HepG2 (cell line): ENCODE measurements at regions not wholly inside any gene's neighbourhood (a gene's known extent, or its start where the extent isn't known, plus 50 kb on each side); places are given as distances from the start of the nearest gene placed in this dataset.

ENCODE experiments used
- ATAC-seq: fragments of 200-7000 bp; cut with Tn5 transposase; 3 replicates; pipeline ENCODE4 v1.9.1; 2020; ENCODE audit warnings: mild to moderate bottlenecking, moderate library complexity
- BruUV-seq: library from RNA; stranded (reverse); fragments of 400-500 nt; replicated peaks from 2 replicates; lab custom pipeline; 2021; lab: Mats Ljungman, UMichigan
- CTCF ChIA-PET: fragments of 300-600 bp; formaldehyde crosslinking; extraction: SDS; loops from one replicate; lab custom pipeline; 2021; ENCODE audit warnings: low total read pairs, inconsistent platforms, low intra/inter-chr PET ratio; lab: Yijun Ruan, JAX
- POLR2A ChIA-PET: fragments of 350-600 bp; sonication (Branson Sonifier 250); formaldehyde crosslinking; loops from one replicate; lab custom pipeline; 2020; ENCODE audit warnings: antibody characterized with exemption, inconsistent platforms; lab: Yijun Ruan, JAX
- DNase-seq: peaks from one replicate; pipeline ENCODE4 v3.0.0-alpha.2; 2015; ENCODE audit warnings: low spot score
- FAIRE-seq: peaks from 3 replicates; lab custom pipeline; 2011; peaks lifted over from hg19 to GRCh38; lab: Jason Lieb, UNC
- H2AFZ ChIP-seq: one replicate; pipeline ENCODE4 v1.6.1; 2011; ENCODE audit warnings: low read length, inconsistent platforms
- H3K27ac ChIP-seq: fragments of 300-600 bp; 3 replicates; pipeline ENCODE4 v1.8.0; 2011; ENCODE audit warnings: mixed run types, mild to moderate bottlenecking, mixed read lengths, low read length, inconsistent platforms; ENCODE audit not compliant: insufficient read depth; ENCODE audit errors: extremely low read length
- H3K27me3 ChIP-seq, 2 experiments: fragments of 200-600 bp in 1 of 2; 2 replicates in 1 of 2; 3 replicates in 1 of 2; pipeline versions ENCODE4 v1.6.0 to v1.8.0; 2011; ENCODE audit warnings: low read length in 2 of 2, mild to moderate bottlenecking in 2 of 2, moderate library complexity in 2 of 2, inconsistent platforms in 1 of 2; ENCODE audit not compliant: insufficient read depth in 2 of 2, control insufficient read depth in 1 of 2
- H3K36me3 ChIP-seq, 2 experiments: fragments of 200-600 bp in 1 of 2; replicated peaks in 1 of 2; 2 replicates in 1 of 2; 3 replicates in 1 of 2; pipeline versions ENCODE4 v1.5.1 to v1.8.0; 2011; ENCODE audit warnings: low read length in 2 of 2, inconsistent platforms in 1 of 2; ENCODE audit not compliant: insufficient read depth in 2 of 2, control insufficient read depth in 1 of 2
- H3K4me1 ChIP-seq: 2 replicates; pipeline ENCODE4 v1.5.1; 2012; ENCODE audit warnings: low read length, inconsistent platforms; ENCODE audit not compliant: insufficient read depth
- H3K4me2 ChIP-seq: 2 replicates; pipeline ENCODE4 v1.6.0; 2011; ENCODE audit warnings: low read depth, low read length, inconsistent platforms
- H3K4me3 ChIP-seq, 3 experiments: fragments of 200-600 bp in 1 of 3; sonication (generic), shearing (Covaris generic) in 1 of 3; replicated peaks in 1 of 3; 2 replicates each; pipeline ENCODE4 v1.5.1; 2011 to 2016; ENCODE audit warnings: low read length in 3 of 3, inconsistent platforms in 2 of 3, low read depth in 2 of 3, mild to moderate bottlenecking in 2 of 3, control low read depth in 1 of 3, mixed read lengths in 1 of 3; ENCODE audit not compliant: insufficient read depth in 1 of 3
- H3K79me2 ChIP-seq: one replicate; pipeline ENCODE4 v1.6.1; 2011; ENCODE audit warnings: low read length, inconsistent platforms; ENCODE audit not compliant: insufficient read depth
- H3K9ac ChIP-seq: 2 replicates; pipeline ENCODE4 v1.6.0; 2011; ENCODE audit warnings: mild to moderate bottlenecking, low read depth, low read length, inconsistent platforms; ENCODE audit not compliant: insufficient read depth
- H3K9me3 ChIP-seq: 2 replicates; pipeline ENCODE4 v1.5.1; 2012; ENCODE audit warnings: mild to moderate bottlenecking, low read length
- H4K20me1 ChIP-seq: 2 replicates; pipeline ENCODE4 v1.6.0; 2011; ENCODE audit warnings: inconsistent platforms, mild to moderate bottlenecking, low read length, moderate library complexity; ENCODE audit not compliant: insufficient read depth
- GFI1 ChIP-seq: sonication (generic); formaldehyde crosslinking; IDR thresholded peaks from 2 replicates; pipeline ENCODE4 v1.5.0; 2020; ENCODE audit warnings: missing genetic modification reagents, mild to moderate bottlenecking, borderline replicate concordance
- JDP2 ChIP-seq: sonication (generic); formaldehyde crosslinking; IDR thresholded peaks from 2 replicates; pipeline ENCODE4 v1.8.1; 2022; ENCODE audit warnings: missing genetic modification reagents, borderline replicate concordance
- MZF1 ChIP-seq: sonication (generic); formaldehyde crosslinking; IDR thresholded peaks from 2 replicates; pipeline ENCODE4 v1.8.1; 2023; ENCODE audit warnings: mild to moderate bottlenecking, missing genetic modification reagents, borderline replicate concordance
- PCBP2 ChIP-seq: fragments of 200-400 bp; formaldehyde crosslinking; optimal IDR thresholded peaks from 2 replicates; pipeline ENCODE3; 2018; ENCODE audit warnings: low read length, low read depth; ENCODE audit not compliant: poor library complexity, severe bottlenecking
- PITX1 ChIP-seq: sonication (generic); formaldehyde crosslinking; IDR thresholded peaks from 2 replicates; pipeline ENCODE4 v1.5.1; 2020; ENCODE audit warnings: mild to moderate bottlenecking, missing genetic modification reagents
- SMARCE1 ChIP-seq: fragments of 450-650 bp; IDR thresholded peaks from 2 replicates; pipeline ENCODE4 v1.6.1; 2017; ENCODE audit warnings: borderline replicate concordance
- SOX5 ChIP-seq: IDR thresholded peaks from 2 replicates; pipeline ENCODE4 v1.6.1; 2016; ENCODE audit warnings: borderline replicate concordance
- ZNF20 ChIP-seq: sonication (generic); formaldehyde crosslinking; IDR thresholded peaks from 2 replicates; pipeline ENCODE4 v1.4.0; 2020; ENCODE audit warnings: mild to moderate bottlenecking, moderate library complexity, missing genetic modification reagents
- ZNF329 ChIP-seq: sonication (generic); formaldehyde crosslinking; IDR thresholded peaks from 2 replicates; pipeline ENCODE4 v1.9.0; 2021; ENCODE audit warnings: low read depth, mild to moderate bottlenecking, missing genetic modification reagents
- ZNF335 ChIP-seq: sonication (generic); formaldehyde crosslinking; IDR thresholded peaks from 2 replicates; pipeline ENCODE4 v1.4.0; 2020; ENCODE audit warnings: missing genetic modification reagents
- ZNF432 ChIP-seq: sonication (generic); formaldehyde crosslinking; IDR thresholded peaks from 2 replicates; pipeline ENCODE4 v1.5.0; 2020; ENCODE audit warnings: missing genetic modification reagents, mild to moderate bottlenecking, borderline replicate concordance
- ZNF629 ChIP-seq: sonication (generic); formaldehyde crosslinking; conservative IDR thresholded peaks from 2 replicates; pipeline ENCODE4 v1.5.0; 2020; ENCODE audit warnings: missing genetic modification reagents
- WGBS: methylation state at CpG from one replicate; pipeline ENCODE4 v1.1.6; 2017; ENCODE audit warnings: low lambda C conversion rate; 5-methylcytosine and 5-hydroxymethylcytosine counted together
- in situ Hi-C: cut with HindIII; loops from 2 replicates; pipeline ENCODE4 v1.10.0; 2017; ENCODE audit warnings: low pct_unique_long_range_greater_than_20kb; ENCODE audit not compliant: extremely low pct_ligation_motif_present
- intact Hi-C: fragments of 100-400 bp; cut with micrococcal nuclease; formaldehyde crosslinking; loops from one replicate; pipeline ENCODE4 v1.10.0; 2022; ENCODE audit not compliant: unreplicated experiment
- TF ChIP-seq, protein P1 (sequence below): sonication (generic); formaldehyde crosslinking; IDR thresholded peaks from 2 replicates; pipeline ENCODE4 v1.4.0; 2020; ENCODE audit warnings: missing genetic modification reagents
- TF ChIP-seq, protein P2 (sequence below): sonication (generic); formaldehyde crosslinking; IDR thresholded peaks from 2 replicates; pipeline ENCODE4 v1.5.0; 2020; ENCODE audit warnings: mild to moderate bottlenecking, missing genetic modification reagents, borderline replicate concordance

GRCh38 chr4:33831442-33832066 lies 2412.8 kb downstream of the ARAP2 start:
- Histone ChIP-seq H3K4me3 (no peak overlapping the region), H3K4me1 (no peaks in the 10 kb centered on the region), H3K27ac (no peak overlapping the region), H3K9ac (no peak overlapping the region), H3K79me2 (no peaks in the 10 kb centered on the region), H2AFZ (no peak overlapping the region), H3K9me3 (peaks cover 8% of the 10 kb centered on the region; the same call in 1 of the 2 replicates), H3K27me3 (no peaks in the 10 kb centered on the region), H3K4me2 (no peak overlapping the region), H3K36me3 (no peaks in the 10 kb centered on the region), H4K20me1 (no peaks in the 10 kb centered on the region)
- in situ Hi-C loops = no loop called here
- no peak for FAIRE-seq
- ChIA-PET POLR2A (no interaction called here), CTCF (no interaction called here)
- intact Hi-C loops = no loop called here
- DNase-seq = no peak
- no TSS peak for BruUV-seq
- ATAC-seq = no peak
- 6% methylated on average over 3 of the region's 3 CpGs for WGBS
- TF ChIP-seq MZF1 (no peak), ZNF335 (CRISPR knock-in tag) (no peak), ZNF20 (CRISPR knock-in tag) (no peak), GFI1 (CRISPR knock-in tag) (no peak), PCBP2 (no peak), SMARCE1 (no peak), SOX5 (CRISPR knock-in tag) (no peak), PITX1 (CRISPR knock-in tag) (no peak), JDP2 (CRISPR knock-in tag) (no peak), ZNF432 (CRISPR knock-in tag) (no peak), ZNF329 (CRISPR knock-in tag) (no peak), ZNF629 (CRISPR knock-in tag) (no peak)
- TF ChIP-seq, protein P1, sequence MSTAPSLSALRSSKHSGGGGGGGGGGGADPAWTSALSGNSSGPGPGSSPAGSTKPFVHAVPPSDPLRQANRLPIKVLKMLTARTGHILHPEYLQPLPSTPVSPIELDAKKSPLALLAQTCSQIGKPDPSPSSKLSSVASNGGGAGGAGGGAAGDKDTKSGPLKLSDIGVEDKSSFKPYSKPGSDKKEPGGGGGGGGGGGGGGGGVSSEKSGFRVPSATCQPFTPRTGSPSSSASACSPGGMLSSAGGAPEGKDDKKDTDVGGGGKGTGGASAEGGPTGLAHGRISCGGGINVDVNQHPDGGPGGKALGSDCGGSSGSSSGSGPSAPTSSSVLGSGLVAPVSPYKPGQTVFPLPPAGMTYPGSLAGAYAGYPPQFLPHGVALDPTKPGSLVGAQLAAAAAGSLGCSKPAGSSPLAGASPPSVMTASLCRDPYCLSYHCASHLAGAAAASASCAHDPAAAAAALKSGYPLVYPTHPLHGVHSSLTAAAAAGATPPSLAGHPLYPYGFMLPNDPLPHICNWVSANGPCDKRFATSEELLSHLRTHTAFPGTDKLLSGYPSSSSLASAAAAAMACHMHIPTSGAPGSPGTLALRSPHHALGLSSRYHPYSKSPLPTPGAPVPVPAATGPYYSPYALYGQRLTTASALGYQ (CRISPR knock-in tag) = no peak
- TF ChIP-seq, protein P2, sequence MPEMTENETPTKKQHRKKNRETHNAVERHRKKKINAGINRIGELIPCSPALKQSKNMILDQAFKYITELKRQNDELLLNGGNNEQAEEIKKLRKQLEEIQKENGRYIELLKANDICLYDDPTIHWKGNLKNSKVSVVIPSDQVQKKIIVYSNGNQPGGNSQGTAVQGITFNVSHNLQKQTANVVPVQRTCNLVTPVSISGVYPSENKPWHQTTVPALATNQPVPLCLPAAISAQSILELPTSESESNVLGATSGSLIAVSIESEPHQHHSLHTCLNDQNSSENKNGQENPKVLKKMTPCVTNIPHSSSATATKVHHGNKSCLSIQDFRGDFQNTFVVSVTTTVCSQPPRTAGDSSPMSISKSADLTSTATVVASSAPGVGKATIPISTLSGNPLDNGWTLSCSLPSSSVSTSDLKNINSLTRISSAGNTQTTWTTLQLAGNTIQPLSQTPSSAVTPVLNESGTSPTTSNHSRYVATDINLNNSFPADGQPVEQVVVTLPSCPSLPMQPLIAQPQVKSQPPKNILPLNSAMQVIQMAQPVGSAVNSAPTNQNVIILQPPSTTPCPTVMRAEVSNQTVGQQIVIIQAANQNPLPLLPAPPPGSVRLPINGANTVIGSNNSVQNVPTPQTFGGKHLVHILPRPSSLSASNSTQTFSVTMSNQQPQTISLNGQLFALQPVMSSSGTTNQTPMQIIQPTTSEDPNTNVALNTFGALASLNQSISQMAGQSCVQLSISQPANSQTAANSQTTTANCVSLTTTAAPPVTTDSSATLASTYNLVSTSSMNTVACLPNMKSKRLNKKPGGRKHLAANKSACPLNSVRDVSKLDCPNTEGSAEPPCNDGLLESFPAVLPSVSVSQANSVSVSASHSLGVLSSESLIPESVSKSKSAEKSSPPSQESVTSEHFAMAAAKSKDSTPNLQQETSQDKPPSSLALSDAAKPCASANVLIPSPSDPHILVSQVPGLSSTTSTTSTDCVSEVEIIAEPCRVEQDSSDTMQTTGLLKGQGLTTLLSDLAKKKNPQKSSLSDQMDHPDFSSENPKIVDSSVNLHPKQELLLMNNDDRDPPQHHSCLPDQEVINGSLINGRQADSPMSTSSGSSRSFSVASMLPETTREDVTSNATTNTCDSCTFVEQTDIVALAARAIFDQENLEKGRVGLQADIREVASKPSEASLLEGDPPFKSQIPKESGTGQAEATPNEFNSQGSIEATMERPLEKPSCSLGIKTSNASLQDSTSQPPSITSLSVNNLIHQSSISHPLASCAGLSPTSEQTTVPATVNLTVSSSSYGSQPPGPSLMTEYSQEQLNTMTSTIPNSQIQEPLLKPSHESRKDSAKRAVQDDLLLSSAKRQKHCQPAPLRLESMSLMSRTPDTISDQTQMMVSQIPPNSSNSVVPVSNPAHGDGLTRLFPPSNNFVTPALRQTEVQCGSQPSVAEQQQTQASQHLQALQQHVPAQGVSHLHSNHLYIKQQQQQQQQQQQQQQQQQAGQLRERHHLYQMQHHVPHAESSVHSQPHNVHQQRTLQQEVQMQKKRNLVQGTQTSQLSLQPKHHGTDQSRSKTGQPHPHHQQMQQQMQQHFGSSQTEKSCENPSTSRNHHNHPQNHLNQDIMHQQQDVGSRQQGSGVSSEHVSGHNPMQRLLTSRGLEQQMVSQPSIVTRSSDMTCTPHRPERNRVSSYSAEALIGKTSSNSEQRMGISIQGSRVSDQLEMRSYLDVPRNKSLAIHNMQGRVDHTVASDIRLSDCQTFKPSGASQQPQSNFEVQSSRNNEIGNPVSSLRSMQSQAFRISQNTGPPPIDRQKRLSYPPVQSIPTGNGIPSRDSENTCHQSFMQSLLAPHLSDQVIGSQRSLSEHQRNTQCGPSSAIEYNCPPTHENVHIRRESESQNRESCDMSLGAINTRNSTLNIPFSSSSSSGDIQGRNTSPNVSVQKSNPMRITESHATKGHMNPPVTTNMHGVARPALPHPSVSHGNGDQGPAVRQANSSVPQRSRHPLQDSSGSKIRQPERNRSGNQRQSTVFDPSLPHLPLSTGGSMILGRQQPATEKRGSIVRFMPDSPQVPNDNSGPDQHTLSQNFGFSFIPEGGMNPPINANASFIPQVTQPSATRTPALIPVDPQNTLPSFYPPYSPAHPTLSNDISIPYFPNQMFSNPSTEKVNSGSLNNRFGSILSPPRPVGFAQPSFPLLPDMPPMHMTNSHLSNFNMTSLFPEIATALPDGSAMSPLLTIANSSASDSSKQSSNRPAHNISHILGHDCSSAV (CRISPR knock-in tag) = no peak
